CD8-positive, alpha-beta memory T cell (primary cell): ENCODE measurements at regions not wholly inside any gene's neighbourhood (a gene's known extent, or its start where the extent isn't known, plus 50 kb on each side); places are given as distances from the start of the nearest gene placed in this dataset.
"Not testable (repeated sequence)": the region's sequence is repeated elsewhere in the genome, so short reads cannot be mapped to it uniquely, and the experiment has no call there.

Source experiments
- CTCF ChIA-PET: fragments of 350-600 bp; sonication (Branson Sonifier 250); formaldehyde crosslinking; loops from one replicate; lab custom pipeline; 2021; ENCODE audit warnings: antibody characterized with exemption; lab: Charles Lee
- POLR2A ChIA-PET: fragments of 350-600 bp; sonication (Branson Sonifier 250); formaldehyde crosslinking; loops from one replicate; lab custom pipeline; 2021; ENCODE audit warnings: antibody characterized with exemption; lab: Charles Lee
- DNase-seq, 5 donors: peaks; one replicate each; pipeline versions ENCODE4 v3.0.0 to v3.0.0-alpha.2; 2020 to 2022; ENCODE audit warnings: mixed read lengths in 1 of 5
- H3K27ac ChIP-seq: one replicate; pipeline ENCODE4 v1.7.0; 2013; ENCODE audit warnings: low read depth, mild to moderate bottlenecking, low read length, moderate library complexity
- H3K27me3 ChIP-seq: 2 replicates; pipeline ENCODE4 v1.7.0; 2013; ENCODE audit warnings: low read length, mild to moderate bottlenecking; ENCODE audit not compliant: insufficient read depth, poor library complexity, severe bottlenecking
- H3K36me3 ChIP-seq: 2 replicates; pipeline ENCODE4 v1.7.0; 2013; ENCODE audit warnings: mild to moderate bottlenecking, low read length, moderate library complexity; ENCODE audit not compliant: insufficient read depth
- H3K4me1 ChIP-seq: 2 replicates; pipeline ENCODE4 v1.7.0; 2013; ENCODE audit warnings: mild to moderate bottlenecking, low read length, moderate library complexity; ENCODE audit not compliant: insufficient read depth
- H3K4me3 ChIP-seq: 2 replicates; pipeline ENCODE4 v1.7.0; 2013; ENCODE audit warnings: mild to moderate bottlenecking, low read length
- H3K9me3 ChIP-seq: 2 replicates; pipeline ENCODE4 v1.7.0; 2013; ENCODE audit warnings: mild to moderate bottlenecking, low read length
- H3K27ac Mint-ChIP-seq, 8 donors: one replicate each; pipeline ENCODE4 v1.8.0; 2020 to 2021; ENCODE audit warnings: mixed read lengths in 8 of 8, mild to moderate bottlenecking in 6 of 8, inconsistent platforms in 3 of 8, moderate library complexity in 3 of 8
- H3K27me3 Mint-ChIP-seq, 2 donors: one replicate each; pipeline ENCODE4 v1.8.0; 2020 to 2021; ENCODE audit warnings: mixed read lengths in 2 of 2, mild to moderate bottlenecking in 1 of 2, moderate library complexity in 1 of 2
- H3K36me3 Mint-ChIP-seq, 3 donors: one replicate each; pipeline ENCODE4 v1.8.0; 2020 to 2021; ENCODE audit warnings: mixed read lengths in 3 of 3, inconsistent platforms in 1 of 3, mild to moderate bottlenecking in 1 of 3
- H3K4me1 Mint-ChIP-seq, 3 donors: one replicate each; pipeline ENCODE4 v1.8.0; 2020 to 2021; ENCODE audit warnings: mixed read lengths in 3 of 3, inconsistent platforms in 1 of 3, mild to moderate bottlenecking in 1 of 3
- H3K4me3 Mint-ChIP-seq, 7 donors: one replicate each; pipeline ENCODE4 v1.8.0; 2020 to 2021; ENCODE audit warnings: mixed read lengths in 7 of 7, mild to moderate bottlenecking in 6 of 7, moderate library complexity in 4 of 7, inconsistent platforms in 2 of 7
- H3K9me3 Mint-ChIP-seq, 5 donors: one replicate each; pipeline ENCODE4 v1.8.0; 2020 to 2022; ENCODE audit warnings: mixed read lengths in 5 of 5, mild to moderate bottlenecking in 3 of 5, moderate library complexity in 2 of 5, inconsistent platforms in 1 of 5

DNA sequence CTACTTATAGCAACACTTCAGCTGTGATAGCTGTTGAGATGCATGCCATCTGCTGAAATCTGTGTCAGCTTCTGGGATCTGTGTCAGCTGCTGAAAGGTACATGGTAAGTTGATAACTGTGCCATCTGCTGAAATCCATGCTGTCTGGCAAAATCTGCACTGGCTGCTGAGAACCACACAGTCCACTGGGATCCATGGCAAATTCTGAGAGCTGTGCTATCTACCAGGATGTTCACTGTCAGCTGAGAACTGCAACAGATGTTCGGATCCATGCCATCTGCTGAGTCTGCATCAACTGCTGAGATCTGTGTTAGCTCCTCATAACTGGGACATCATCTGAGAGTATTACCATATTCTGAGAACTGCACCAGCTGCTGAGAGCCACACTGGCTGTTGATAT is 430.5 kb upstream of the POU3F4 start:
- Histone ChIP-seq H3K4me3 (no peak overlapping the region), H3K27me3 (no peaks in the 10 kb centered on the region), H3K36me3 (no peaks in the 10 kb centered on the region), H3K27ac (no peak overlapping the region), H3K9me3 (no peaks in the 10 kb centered on the region), H3K4me1 (no peaks in the 10 kb centered on the region)
- POLR2A ChIA-PET, result no interaction called here
- CTCF ChIA-PET, result no interaction called here
- H3K9me3 Mint-ChIP-seq, result peaks cover 0 to 4% (median 2%) of the 10 kb centered on the region in 5 donors
- no peaks in the 10 kb centered on the region for H3K36me3 Mint-ChIP-seq
- H3K27ac Mint-ChIP-seq, result no peak overlapping the region
- H3K27me3 Mint-ChIP-seq, result no peaks in the 10 kb centered on the region
- no peaks in the 10 kb centered on the region for H3K4me1 Mint-ChIP-seq
- no peak for DNase-seq
- H3K4me3 Mint-ChIP-seq, result no peak overlapping the region

- Mint-ChIP-seq H3K4me3 (no peak overlapping the region), H3K36me3 (no peaks in the 10 kb centered on the region), H3K9me3 (peaks cover 0 to 5% (median 0%) of the 10 kb centered on the region in 5 donors), H3K27me3 (no peaks in the 10 kb centered on the region), H3K27ac (no peak overlapping the region), H3K4me1 (no peaks in the 10 kb centered on the region)
- no peak for DNase-seq
- Histone ChIP-seq H3K27ac (no peak overlapping the region), H3K4me3 (no peak overlapping the region), H3K4me1 (no peaks in the 10 kb centered on the region), H3K27me3 (no peaks in the 10 kb centered on the region), H3K36me3 (no peaks in the 10 kb centered on the region), H3K9me3 (no peaks in the 10 kb centered on the region)
- POLR2A ChIA-PET, result no interaction called here
- CTCF ChIA-PET, result no interaction called here
Observed at GRCh38 chrX:83101961-83102360, 406.1 kb upstream of the POU3F4 start.

- no peak for DNase-seq
- Mint-ChIP-seq H3K36me3 (no peaks in the 10 kb centered on the region), H3K27me3 (no peaks in the 10 kb centered on the region), H3K4me1 (no peaks in the 10 kb centered on the region), H3K4me3 (no peak overlapping the region), H3K9me3 (no peaks in the 10 kb centered on the region), H3K27ac (no peak overlapping the region)
- Histone ChIP-seq H3K4me3 (no peak overlapping the region), H3K27ac (no peak overlapping the region), H3K36me3 (no peaks in the 10 kb centered on the region), H3K4me1 (no peaks in the 10 kb centered on the region), H3K9me3 (no peaks in the 10 kb centered on the region), H3K27me3 (no peaks in the 10 kb centered on the region)
- ChIA-PET POLR2A (no interaction called here), CTCF (no interaction called here)
Observed at GRCh38 chrX:83108278-83108677, 399.8 kb upstream of the POU3F4 start.

GRCh38 chrX:83145876-83146275 is 362.2 kb upstream of the POU3F4 start:
- Mint-ChIP-seq H3K9me3 (no peaks in the 10 kb centered on the region), H3K4me1 (no peaks in the 10 kb centered on the region), H3K4me3 (no peak overlapping the region), H3K27me3 (no peaks in the 10 kb centered on the region), H3K36me3 (no peaks in the 10 kb centered on the region), H3K27ac (no peak overlapping the region)
- no peak for DNase-seq
- ChIA-PET POLR2A (no interaction called here), CTCF (no interaction called here)
- H3K4me3 ChIP-seq, result no peak overlapping the region
- H3K27me3 ChIP-seq, result no peaks in the 10 kb centered on the region
- no peak overlapping the region for H3K27ac ChIP-seq
- no peaks in the 10 kb centered on the region for H3K9me3 ChIP-seq
- H3K36me3 ChIP-seq, result no peaks in the 10 kb centered on the region
- no peaks in the 10 kb centered on the region for H3K4me1 ChIP-seq

- no peak overlapping the region for H3K4me3 Mint-ChIP-seq
- peaks cover 0 to 1% of the 10 kb centered on the region in 2 donors for H3K27me3 Mint-ChIP-seq
- Histone ChIP-seq H3K36me3 (no peaks in the 10 kb centered on the region), H3K9me3 (no peaks in the 10 kb centered on the region), H3K4me1 (no peaks in the 10 kb centered on the region), H3K4me3 (no peak overlapping the region), H3K27ac (no peak overlapping the region), H3K27me3 (no peaks in the 10 kb centered on the region)
- ChIA-PET CTCF (no interaction called here), POLR2A (no interaction called here)
- DNase-seq, result no peak
- H3K36me3 Mint-ChIP-seq, result no peaks in the 10 kb centered on the region
- H3K4me1 Mint-ChIP-seq, result no peaks in the 10 kb centered on the region
- no peak overlapping the region for H3K27ac Mint-ChIP-seq
- H3K9me3 Mint-ChIP-seq, result peaks cover 0 to 4% (median 0%) of the 10 kb centered on the region in 5 donors
Observed at GRCh38 chrX:83160096-83160495, 348.0 kb upstream of the POU3F4 start.

DNA sequence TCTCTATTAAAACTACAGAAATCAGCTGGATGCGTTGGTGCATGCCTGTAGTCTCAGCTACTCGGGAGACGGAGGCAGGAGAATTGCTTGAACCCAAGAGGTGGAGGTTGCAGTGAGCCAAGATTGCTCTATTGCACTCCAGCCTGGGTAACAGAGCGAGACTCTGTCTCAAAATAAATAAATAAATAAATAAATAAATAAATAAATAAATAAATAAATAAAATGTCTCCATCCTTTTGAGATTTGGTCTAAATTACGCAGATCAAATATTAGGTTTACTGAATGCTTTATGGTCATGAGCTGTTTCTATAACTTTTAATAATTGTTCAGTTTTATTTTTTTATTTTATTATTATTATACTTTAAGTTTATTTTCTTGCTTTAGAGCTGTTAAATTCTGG is 344.0 kb upstream of the POU3F4 start:
- H3K27ac ChIP-seq, H3K36me3 ChIP-seq, H3K9me3 Mint-ChIP-seq, H3K4me3 ChIP-seq, H3K27ac Mint-ChIP-seq, H3K27me3 ChIP-seq, H3K4me1 Mint-ChIP-seq, H3K4me3 Mint-ChIP-seq, POLR2A ChIA-PET, H3K36me3 Mint-ChIP-seq, H3K4me1 ChIP-seq, DNase-seq, H3K27me3 Mint-ChIP-seq, H3K9me3 ChIP-seq: not testable (repeated sequence)
- CTCF ChIA-PET, result interaction anchor here (1.2 kb wide), 1 partner anchor 9 kb away, joined by 3 read pairs; no protein-coding TSS in a partner anchor

- Mint-ChIP-seq H3K27ac (no peak overlapping the region), H3K4me1 (no peaks in the 10 kb centered on the region), H3K9me3 (peaks cover 0 to 2% (median 0%) of the 10 kb centered on the region in 5 donors), H3K36me3 (no peaks in the 10 kb centered on the region), H3K4me3 (no peak overlapping the region), H3K27me3 (peaks cover 0 to 3% of the 10 kb centered on the region in 2 donors)
- H3K4me1 ChIP-seq, result no peaks in the 10 kb centered on the region
- no peak for DNase-seq
- no peaks in the 10 kb centered on the region for H3K9me3 ChIP-seq
- H3K4me3 ChIP-seq, result no peak overlapping the region
- no peak overlapping the region for H3K27ac ChIP-seq
- ChIA-PET CTCF (no interaction called here), POLR2A (no interaction called here)
- no peaks in the 10 kb centered on the region for H3K36me3 ChIP-seq
- H3K27me3 ChIP-seq, result no peaks in the 10 kb centered on the region
Observed at GRCh38 chrX:83169683-83170082, 338.4 kb upstream of the POU3F4 start.

DNA sequence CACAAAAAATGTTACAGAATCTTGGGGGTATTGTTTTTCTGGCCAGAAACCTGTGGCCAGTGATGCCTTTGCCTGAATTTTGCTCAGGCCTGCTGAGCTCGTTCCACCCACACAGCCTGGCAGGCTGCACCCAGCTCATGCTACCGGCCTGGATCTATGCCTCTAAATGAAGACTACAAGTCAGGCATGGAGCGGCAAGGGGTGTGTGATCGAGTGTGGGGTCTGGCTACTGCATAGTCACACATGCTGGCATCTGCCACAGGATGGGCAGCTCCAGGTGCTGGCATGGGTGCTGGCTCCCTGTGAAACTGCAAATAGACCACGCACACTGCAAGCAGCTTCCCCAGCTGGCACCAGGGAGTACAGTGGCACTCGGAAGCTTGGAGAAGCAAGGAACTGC is 323.1 kb upstream of the POU3F4 start:
- H3K9me3 Mint-ChIP-seq, result peaks cover 0 to 7% (median 1%) of the 10 kb centered on the region in 5 donors
- no peak overlapping the region for H3K27ac Mint-ChIP-seq

GRCh38 chrX:83185887-83186286 is 322.2 kb upstream of the POU3F4 start:
- H3K27ac ChIP-seq, result no peak overlapping the region
- H3K4me1 ChIP-seq, result no peaks in the 10 kb centered on the region
- peaks cover 0 to 7% (median 1%) of the 10 kb centered on the region in 5 donors for H3K9me3 Mint-ChIP-seq
- no peaks in the 10 kb centered on the region for H3K9me3 ChIP-seq
- no peak overlapping the region for H3K4me3 Mint-ChIP-seq
- POLR2A ChIA-PET, result no interaction called here
- CTCF ChIA-PET, result no interaction called here
- DNase-seq, result no peak
- H3K27me3 Mint-ChIP-seq, result no peaks in the 10 kb centered on the region
- no peaks in the 10 kb centered on the region for H3K36me3 ChIP-seq
- H3K4me1 Mint-ChIP-seq, result no peaks in the 10 kb centered on the region
- H3K36me3 Mint-ChIP-seq, result no peaks in the 10 kb centered on the region
- no peaks in the 10 kb centered on the region for H3K27me3 ChIP-seq
- no peak overlapping the region for H3K27ac Mint-ChIP-seq
- H3K4me3 ChIP-seq, result no peak overlapping the region

More for the DNA sequence above, 323.1 kb upstream of the POU3F4 start:
- no peaks in the 10 kb centered on the region for H3K36me3 ChIP-seq
- no peaks in the 10 kb centered on the region for H3K9me3 ChIP-seq
- no peaks in the 10 kb centered on the region for H3K27me3 ChIP-seq
- H3K36me3 Mint-ChIP-seq, result no peaks in the 10 kb centered on the region
- H3K4me3 Mint-ChIP-seq, result no peak overlapping the region
- ChIA-PET POLR2A (no interaction called here), CTCF (no interaction called here)
- H3K27me3 Mint-ChIP-seq, result no peaks in the 10 kb centered on the region
- no peak for DNase-seq
- H3K4me1 Mint-ChIP-seq, result no peaks in the 10 kb centered on the region
- no peak overlapping the region for H3K4me3 ChIP-seq
- H3K27ac ChIP-seq, result no peak overlapping the region
- no peaks in the 10 kb centered on the region for H3K4me1 ChIP-seq
